Loucy (cell line): ENCODE measurements at regions not wholly inside any gene's neighbourhood (a gene's known extent, or its start where the extent isn't known, plus 50 kb on each side); places are given as distances from the start of the nearest gene placed in this dataset.

ENCODE experiments used
- EZH2phosphoT487 ChIP-seq: fragments of 200-600 bp; IDR thresholded peaks from 2 replicates; pipeline ENCODE4 v1.6.1; 2018; ENCODE audit warnings: antibody characterized with exemption, mild to moderate bottlenecking, moderate library complexity, borderline replicate concordance
- TF ChIP-seq, protein P1 (sequence below): fragments of 200-600 bp; sonication (generic); conservative IDR thresholded peaks from 2 replicates; pipeline ENCODE4 v1.5.1; 2014; ENCODE audit warnings: mild to moderate bottlenecking, antibody characterized with exemption, low read length

DNA sequence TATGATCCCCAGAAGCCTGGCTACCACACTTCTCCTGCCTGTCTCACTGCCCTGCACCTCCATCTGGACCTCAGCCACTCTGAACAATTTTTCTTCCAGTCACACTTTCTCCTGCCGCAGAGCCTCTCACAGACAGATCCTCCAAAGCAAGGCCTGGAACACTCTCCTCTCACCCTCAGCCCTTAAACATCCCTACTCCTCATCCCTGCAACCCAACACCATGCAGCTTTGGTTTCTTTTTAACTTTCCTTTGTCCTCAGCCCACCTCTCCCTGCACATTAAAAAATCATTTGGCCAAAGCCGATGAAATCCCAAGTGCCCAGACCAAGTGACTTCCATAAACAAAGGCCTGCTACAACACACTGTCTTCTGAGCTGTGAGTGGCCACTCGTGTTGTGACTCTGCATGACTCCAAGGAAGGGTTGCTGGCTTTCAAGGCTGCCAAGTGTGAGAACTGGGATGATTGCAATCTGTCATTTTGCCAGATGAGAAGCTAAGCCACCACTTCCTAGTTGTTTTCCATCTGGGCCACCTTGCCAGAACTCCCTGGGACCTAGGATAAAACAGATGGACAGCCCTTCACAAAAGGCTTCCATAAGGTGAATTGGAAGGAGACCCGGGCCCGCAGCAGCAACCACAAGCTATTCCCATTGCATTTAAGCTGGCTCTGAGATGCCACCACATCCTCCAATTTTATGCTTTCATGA is 144.4 kb upstream of the SSTR4 start:
- TF ChIP-seq, protein P1, sequence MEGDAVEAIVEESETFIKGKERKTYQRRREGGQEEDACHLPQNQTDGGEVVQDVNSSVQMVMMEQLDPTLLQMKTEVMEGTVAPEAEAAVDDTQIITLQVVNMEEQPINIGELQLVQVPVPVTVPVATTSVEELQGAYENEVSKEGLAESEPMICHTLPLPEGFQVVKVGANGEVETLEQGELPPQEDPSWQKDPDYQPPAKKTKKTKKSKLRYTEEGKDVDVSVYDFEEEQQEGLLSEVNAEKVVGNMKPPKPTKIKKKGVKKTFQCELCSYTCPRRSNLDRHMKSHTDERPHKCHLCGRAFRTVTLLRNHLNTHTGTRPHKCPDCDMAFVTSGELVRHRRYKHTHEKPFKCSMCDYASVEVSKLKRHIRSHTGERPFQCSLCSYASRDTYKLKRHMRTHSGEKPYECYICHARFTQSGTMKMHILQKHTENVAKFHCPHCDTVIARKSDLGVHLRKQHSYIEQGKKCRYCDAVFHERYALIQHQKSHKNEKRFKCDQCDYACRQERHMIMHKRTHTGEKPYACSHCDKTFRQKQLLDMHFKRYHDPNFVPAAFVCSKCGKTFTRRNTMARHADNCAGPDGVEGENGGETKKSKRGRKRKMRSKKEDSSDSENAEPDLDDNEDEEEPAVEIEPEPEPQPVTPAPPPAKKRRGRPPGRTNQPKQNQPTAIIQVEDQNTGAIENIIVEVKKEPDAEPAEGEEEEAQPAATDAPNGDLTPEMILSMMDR = no peak
- TF ChIP-seq EZH2phosphoT487 = no peak
